H1 (cell line): ENCODE measurements at regions not wholly inside any gene's neighbourhood (a gene's known extent, or its start where the extent isn't known, plus 50 kb on each side); places are given as distances from the start of the nearest gene placed in this dataset.

Experiments used
- CTCF ChIA-PET: fragments of 300-600 bp; sonication (Branson Sonifier 250); formaldehyde crosslinking; loops from one replicate; lab custom pipeline; 2021; ENCODE audit not compliant: partially characterized antibody; lab: Charles Lee
- POLR2A ChIA-PET: fragments of 300-600 bp; sonication (Branson Sonifier 250); formaldehyde crosslinking; loops from one replicate; lab custom pipeline; 2021; ENCODE audit warnings: inconsistent platforms; ENCODE audit not compliant: partially characterized antibody; lab: Charles Lee
- DNase-seq, 2 experiments: peaks; one replicate each; pipeline versions ENCODE4 v3.0.0 to v3.0.0-alpha.2; 2010 to 2022; ENCODE audit warnings: low spot score in 2 of 2, low read depth in 1 of 2, mixed read lengths in 1 of 2
- FAIRE-seq: peaks from 2 replicates; lab custom pipeline; 2011; peaks lifted over from hg19 to GRCh38; lab: Jason Lieb, UNC
- H2AFZ ChIP-seq: 2 replicates; pipeline ENCODE4 v1.8.1; 2012; ENCODE audit warnings: low read length, inconsistent platforms
- H2AK5ac ChIP-seq: 2 replicates; pipeline ENCODE4 v1.6.1; 2013; ENCODE audit warnings: low read depth, low read length
- H2BK120ac ChIP-seq: replicated peaks from 2 replicates; pipeline ENCODE3; 2013; ENCODE audit warnings: low read depth, low read length, inconsistent platforms
- H2BK12ac ChIP-seq: 2 replicates; pipeline ENCODE4 v1.6.1; 2013; ENCODE audit warnings: low read depth, low read length
- H2BK15ac ChIP-seq: 2 replicates; pipeline ENCODE4 v1.6.1; 2013; ENCODE audit warnings: low read length
- H2BK20ac ChIP-seq: 2 replicates; pipeline ENCODE4 v1.6.1; 2013; ENCODE audit warnings: low read length
- H2BK5ac ChIP-seq: 2 replicates; pipeline ENCODE4 v1.6.1; 2013; ENCODE audit warnings: low read depth, low read length
- H3K14ac ChIP-seq: 2 replicates; pipeline ENCODE4 v1.6.1; 2013; ENCODE audit warnings: inconsistent platforms; ENCODE audit not compliant: insufficient read length
- H3K18ac ChIP-seq: 2 replicates; pipeline ENCODE4 v1.6.1; 2013; ENCODE audit warnings: low read length; ENCODE audit errors: extremely low read depth
- H3K23ac ChIP-seq: 2 replicates; pipeline ENCODE4 v1.6.1; 2013; ENCODE audit warnings: inconsistent platforms; ENCODE audit not compliant: insufficient read length
- H3K23me2 ChIP-seq: 2 replicates; pipeline ENCODE4 v1.6.1; 2013; ENCODE audit warnings: low read depth, low read length
- H3K27ac ChIP-seq: 2 replicates; pipeline ENCODE4 v1.6.1; 2011; ENCODE audit warnings: low read depth, low read length, inconsistent platforms
- H3K27me3 ChIP-seq, 4 experiments: replicated peaks in 1 of 4; 1 replicate in 1 of 4; 2 replicates in 3 of 4; pipeline versions ENCODE4 v1.6.1 to v1.8.1; 2011 to 2013; ENCODE audit warnings: low read length in 3 of 4, mild to moderate bottlenecking in 3 of 4, inconsistent platforms in 2 of 4, mixed read lengths in 2 of 4, moderate library complexity in 1 of 4; ENCODE audit not compliant: control insufficient read depth in 3 of 4, insufficient read depth in 3 of 4; ENCODE audit errors: extremely low read depth in 1 of 4
- H3K36me3 ChIP-seq, 4 experiments: 2 replicates each; pipeline versions ENCODE4 v1.6.1 to v1.8.1; 2011 to 2013; ENCODE audit warnings: mild to moderate bottlenecking in 4 of 4, low read length in 3 of 4, moderate library complexity in 2 of 4, control low read depth in 1 of 4, inconsistent platforms in 1 of 4; ENCODE audit not compliant: insufficient read depth in 4 of 4, control insufficient read depth in 2 of 4
- H3K4ac ChIP-seq: replicated peaks from 2 replicates; pipeline ENCODE3; 2013; ENCODE audit warnings: low read length, low read depth, mixed read lengths, inconsistent platforms; ENCODE audit not compliant: insufficient read length
- H3K4me1 ChIP-seq, 4 experiments: replicated peaks in 1 of 4; 1 replicate in 1 of 4; 2 replicates in 3 of 4; pipeline versions ENCODE4 v1.6.1 to v1.8.1; 2011 to 2013; ENCODE audit warnings: low read length in 3 of 4, inconsistent platforms in 2 of 4, mixed read lengths in 1 of 4; ENCODE audit not compliant: insufficient read depth in 4 of 4, control insufficient read depth in 3 of 4
- H3K4me2 ChIP-seq, 2 experiments: 2 replicates each; pipeline versions ENCODE4 v1.6.1 to v1.8.1; 2011 to 2013; ENCODE audit warnings: low read depth in 2 of 2, low read length in 2 of 2, control low read depth in 1 of 2, inconsistent platforms in 1 of 2, mild to moderate bottlenecking in 1 of 2; ENCODE audit not compliant: insufficient read depth in 1 of 2
- H3K4me3 ChIP-seq, 4 experiments: fragments of 200-600, 300-600 bp in 1 of 4; sonication (generic), shearing (Covaris generic), sonication (Bioruptor Twin) in 1 of 4; 2 replicates each; pipeline versions ENCODE4 v1.5.1 to v1.8.1; 2011 to 2016; ENCODE audit warnings: low read length in 4 of 4, low read depth in 3 of 4, control low read depth in 2 of 4, inconsistent platforms in 2 of 4, mild to moderate bottlenecking in 2 of 4, mixed read lengths in 1 of 4, moderate library complexity in 1 of 4; ENCODE audit not compliant: insufficient read depth in 2 of 4; ENCODE audit errors: extremely low read depth in 1 of 4
- H3K56ac ChIP-seq: replicated peaks from 2 replicates; pipeline ENCODE3; 2013; ENCODE audit warnings: low read depth, mild to moderate bottlenecking, mixed read lengths, low read length, inconsistent platforms; ENCODE audit not compliant: insufficient read length
- H3K79me1 ChIP-seq: 2 replicates; pipeline ENCODE4 v1.6.1; 2013; ENCODE audit warnings: low read depth, low read length, control low read depth
- H3K79me2 ChIP-seq, 2 experiments: 2 replicates each; pipeline versions ENCODE4 v1.6.1 to v1.8.1; 2012 to 2013; ENCODE audit warnings: low read length in 2 of 2, mild to moderate bottlenecking in 2 of 2, inconsistent platforms in 1 of 2; ENCODE audit not compliant: insufficient read depth in 2 of 2, control insufficient read depth in 1 of 2
- H3K9ac ChIP-seq, 4 experiments: replicated peaks in 1 of 4; 1 replicate in 1 of 4; 2 replicates in 3 of 4; pipeline versions ENCODE4 v1.6.1 to v1.8.1; 2011 to 2013; ENCODE audit warnings: low read depth in 3 of 4, low read length in 3 of 4, control low read depth in 2 of 4, mild to moderate bottlenecking in 2 of 4, moderate library complexity in 2 of 4, inconsistent platforms in 1 of 4; ENCODE audit errors: extremely low read depth in 1 of 4
- H3K9me3 ChIP-seq, 2 experiments: 2 replicates each; pipeline versions ENCODE4 v1.6.1 to v1.8.1; 2012 to 2013; ENCODE audit warnings: mild to moderate bottlenecking in 2 of 2, moderate library complexity in 2 of 2, control low read depth in 1 of 2, inconsistent platforms in 1 of 2, low read depth in 1 of 2, low read length in 1 of 2, mixed read lengths in 1 of 2; ENCODE audit not compliant: insufficient read depth in 2 of 2
- H4K20me1 ChIP-seq, 2 experiments: replicated peaks in 1 of 2; 2 replicates each; pipeline versions ENCODE3 to v1.8.1; 2011 to 2013; ENCODE audit warnings: inconsistent platforms in 2 of 2, low read length in 2 of 2, mild to moderate bottlenecking in 1 of 2; ENCODE audit not compliant: insufficient read depth in 2 of 2, control insufficient read depth in 1 of 2
- H4K5ac ChIP-seq: 2 replicates; pipeline ENCODE4 v1.6.1; 2013; ENCODE audit warnings: low read length, low read depth, mixed read lengths, inconsistent platforms; ENCODE audit not compliant: insufficient read length
- H4K8ac ChIP-seq: 2 replicates; pipeline ENCODE4 v1.8.0; 2013; ENCODE audit warnings: mild to moderate bottlenecking, moderate library complexity, low read length, inconsistent platforms; ENCODE audit not compliant: insufficient read depth; ENCODE audit errors: extremely low read depth
- H4K91ac ChIP-seq: replicated peaks from 2 replicates; pipeline ENCODE3; 2013; ENCODE audit warnings: low read length, mixed read lengths, inconsistent platforms; ENCODE audit not compliant: insufficient read length
- CREB1 ChIP-seq: IDR thresholded peaks from 2 replicates; pipeline ENCODE4 v1.6.1; 2012; ENCODE audit warnings: inconsistent platforms
- EP300 ChIP-seq, 2 experiments: IDR thresholded peaks; 1 replicate in 1 of 2; 2 replicates in 1 of 2; pipeline ENCODE4 v1.6.1; 2011 to 2012; ENCODE audit warnings: low read depth in 2 of 2, low read length in 2 of 2, mild to moderate bottlenecking in 2 of 2, borderline replicate concordance in 1 of 2, inconsistent platforms in 1 of 2, moderate library complexity in 1 of 2
- WGBS, 2 experiments: shearing (Covaris generic) in 1 of 2; methylation state at CpG; one replicate each; pipeline versions ENCODE4 v1.1.6 to v1.1.7; 2013 to 2015; ENCODE audit warnings: low lambda C conversion rate in 2 of 2, mixed read lengths in 2 of 2, inconsistent platforms in 1 of 2, low coverage in 1 of 2, missing lambda C conversion rate in 1 of 2; ENCODE audit not compliant: insufficient replicate concordance in 2 of 2, insufficient coverage in 1 of 2, insufficient read length in 1 of 2; ENCODE audit errors: extremely low coverage in 1 of 2, missing lambda C conversion rate in 1 of 2; 5-methylcytosine and 5-hydroxymethylcytosine counted together
- TF ChIP-seq, protein P1 (sequence below): IDR thresholded peaks from 2 replicates; pipeline ENCODE4 v1.6.1; 2012; ENCODE audit warnings: inconsistent platforms

DNA sequence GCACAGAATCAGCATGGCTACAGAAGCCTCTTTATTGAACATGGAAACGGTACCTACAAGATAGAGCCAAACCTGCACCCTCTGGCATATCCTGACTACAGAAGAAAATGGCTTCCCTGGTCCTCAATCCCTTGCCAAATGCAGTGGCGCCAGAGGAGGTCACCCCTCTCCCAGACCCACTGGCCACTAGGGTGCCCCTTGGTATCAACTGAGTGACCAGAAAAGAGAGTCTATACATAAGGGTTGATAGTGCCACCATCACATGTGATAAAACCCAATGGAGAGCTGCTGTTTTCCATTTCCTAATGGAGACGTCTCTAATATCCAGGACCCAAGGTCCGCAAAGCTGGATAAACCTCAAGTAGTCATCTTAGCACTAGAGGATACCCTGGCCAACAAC is 52.7 kb upstream of the ALK start:
- Histone ChIP-seq H3K4me1 (no peaks in the 10 kb centered on the region), H3K56ac (no peak overlapping the region), H3K18ac (no peak overlapping the region), H2BK5ac (no peak overlapping the region), H3K4me3 (no peak overlapping the region), H3K23me2 (no peaks in the 10 kb centered on the region), H4K91ac (no peak overlapping the region), H2BK15ac (no peak overlapping the region), H3K23ac (no peak overlapping the region), H3K14ac (no peak overlapping the region), H3K27ac (no peak overlapping the region), H2BK12ac (no peak overlapping the region), H3K79me1 (no peaks in the 10 kb centered on the region), H4K5ac (no peak overlapping the region), H4K8ac (no peak overlapping the region), H2BK120ac (no peak overlapping the region), H2AFZ (no peak overlapping the region), H3K36me3 (no peaks in the 10 kb centered on the region), H2AK5ac (no peak overlapping the region), H2BK20ac (no peak overlapping the region), H3K9me3 (no peaks in the 10 kb centered on the region), H3K4ac (no peak overlapping the region), H3K27me3 (no peaks in the 10 kb centered on the region), H3K79me2 (no peaks in the 10 kb centered on the region), H3K9ac (no peak overlapping the region), H4K20me1 (no peaks in the 10 kb centered on the region), H3K4me2 (no peak overlapping the region)
- TF ChIP-seq CREB1 (no peak), EP300 (IDR thresholded peaks at IDR 0.05; ENCODE audit: borderline replicate concordance in 1 of 2, low read depth in 2 of 2, low read length in 2 of 2) (no peak)
- TF ChIP-seq, protein P1, sequence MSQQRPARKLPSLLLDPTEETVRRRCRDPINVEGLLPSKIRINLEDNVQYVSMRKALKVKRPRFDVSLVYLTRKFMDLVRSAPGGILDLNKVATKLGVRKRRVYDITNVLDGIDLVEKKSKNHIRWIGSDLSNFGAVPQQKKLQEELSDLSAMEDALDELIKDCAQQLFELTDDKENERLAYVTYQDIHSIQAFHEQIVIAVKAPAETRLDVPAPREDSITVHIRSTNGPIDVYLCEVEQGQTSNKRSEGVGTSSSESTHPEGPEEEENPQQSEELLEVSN: no peak
- DNase-seq (no peak), FAIRE-seq (no peak)
- 91% methylated on average over 4 of the region's 4 CpGs; no CpG with 5 or more reads in 1 of the 2 experiments for WGBS, 2 experiments
- ChIA-PET CTCF (no interaction called here), POLR2A (no interaction called here)
